ENCODE measurements at regions not wholly inside any gene's neighbourhood (a gene's known extent, or its start where the extent isn't known, plus 50 kb on each side); places are given as distances from the start of the nearest gene placed in this dataset.

DNA sequence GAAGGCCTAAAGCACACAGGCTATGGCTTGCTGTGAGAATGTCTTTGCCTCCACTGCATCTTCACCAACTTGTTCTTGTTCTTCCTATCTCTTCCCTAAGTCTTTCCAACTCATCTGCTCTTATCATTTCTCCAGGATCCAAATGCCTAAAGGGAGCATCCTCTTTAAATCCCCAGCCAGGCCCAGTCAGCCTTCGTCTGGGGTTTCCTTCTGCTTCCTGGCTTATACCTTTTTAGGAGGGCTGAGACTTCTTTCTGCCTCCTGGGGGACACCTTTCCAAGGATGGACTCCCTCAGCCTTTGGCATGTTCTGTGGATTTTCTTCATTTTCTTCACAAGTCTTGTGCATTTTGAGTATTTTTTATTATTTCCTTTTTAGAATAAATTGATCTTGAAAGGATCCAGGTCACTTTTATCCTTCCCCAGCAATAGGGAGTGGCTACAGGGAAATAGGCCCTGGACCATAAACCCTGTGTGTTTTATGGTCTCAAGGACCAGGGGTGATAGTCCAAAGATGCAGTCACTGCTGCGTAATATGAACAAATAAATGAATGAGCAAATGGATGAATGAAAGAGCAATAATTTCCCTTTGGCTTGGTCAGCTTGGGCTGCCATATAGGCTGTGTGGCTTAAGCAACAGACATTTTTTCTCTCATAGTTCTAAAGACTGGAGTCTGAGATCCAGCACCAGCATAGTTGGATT is 122.1 kb upstream of the LRIG1 start:
- Histone ChIP-seq H3K27ac (replicated peaks) (no peak overlapping the region), H3K4me1 (no peaks in the 10 kb centered on the region), H3K4me3 (no peak overlapping the region), H3K9me3 (replicated peaks) (no peaks in the 10 kb centered on the region), H3K27me3 (ENCODE audit: low read depth) (no peaks in the 10 kb centered on the region), H3K36me3 (no peaks in the 10 kb centered on the region)
- intact Hi-C loops (cut with micrococcal nuclease) = no loop called here
- DNase-seq = no peak
- no peak for TF ChIP-seq CTCF (IDR thresholded peaks at IDR 0.05; ENCODE audit: borderline replicate concordance)

DNA sequence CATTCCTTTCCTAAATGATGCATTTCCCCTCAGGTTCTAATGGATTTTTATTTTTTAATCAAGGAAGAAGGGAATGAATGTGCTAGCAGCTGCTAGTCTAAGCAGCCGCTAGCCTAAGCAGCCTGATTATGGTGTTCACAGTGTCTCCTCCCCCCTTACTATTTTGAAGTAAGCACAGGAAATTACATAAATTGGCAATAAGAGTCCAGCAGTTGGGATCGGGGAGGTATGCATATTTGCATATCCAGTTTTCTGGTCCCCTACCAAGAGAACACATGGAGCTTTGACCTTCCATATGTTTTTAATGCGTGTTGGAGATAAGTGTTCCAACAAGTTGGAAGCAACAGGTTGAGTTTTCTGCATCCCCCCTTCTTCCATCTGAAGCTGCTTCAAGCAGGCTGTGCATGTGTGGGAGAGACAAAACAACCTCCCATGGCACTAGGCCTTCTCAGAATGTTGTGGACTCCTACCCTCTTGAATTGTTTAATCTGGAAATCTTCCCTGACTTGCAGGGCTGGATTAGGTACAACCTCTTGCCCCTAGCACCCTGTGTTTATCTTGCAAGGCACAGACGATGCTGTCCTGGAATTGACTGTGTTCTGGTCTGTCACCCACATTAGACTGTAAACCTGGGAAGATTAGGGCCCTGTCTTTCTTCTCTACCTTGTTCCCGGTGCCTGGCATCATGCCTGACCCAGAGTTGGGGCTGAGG is 124.8 kb upstream of the LRIG1 start:
- DNase-seq = no peak
- intact Hi-C loops (cut with micrococcal nuclease) = no loop called here
- TF ChIP-seq CTCF (IDR thresholded peaks at IDR 0.05; ENCODE audit: borderline replicate concordance) = no peak

DNA sequence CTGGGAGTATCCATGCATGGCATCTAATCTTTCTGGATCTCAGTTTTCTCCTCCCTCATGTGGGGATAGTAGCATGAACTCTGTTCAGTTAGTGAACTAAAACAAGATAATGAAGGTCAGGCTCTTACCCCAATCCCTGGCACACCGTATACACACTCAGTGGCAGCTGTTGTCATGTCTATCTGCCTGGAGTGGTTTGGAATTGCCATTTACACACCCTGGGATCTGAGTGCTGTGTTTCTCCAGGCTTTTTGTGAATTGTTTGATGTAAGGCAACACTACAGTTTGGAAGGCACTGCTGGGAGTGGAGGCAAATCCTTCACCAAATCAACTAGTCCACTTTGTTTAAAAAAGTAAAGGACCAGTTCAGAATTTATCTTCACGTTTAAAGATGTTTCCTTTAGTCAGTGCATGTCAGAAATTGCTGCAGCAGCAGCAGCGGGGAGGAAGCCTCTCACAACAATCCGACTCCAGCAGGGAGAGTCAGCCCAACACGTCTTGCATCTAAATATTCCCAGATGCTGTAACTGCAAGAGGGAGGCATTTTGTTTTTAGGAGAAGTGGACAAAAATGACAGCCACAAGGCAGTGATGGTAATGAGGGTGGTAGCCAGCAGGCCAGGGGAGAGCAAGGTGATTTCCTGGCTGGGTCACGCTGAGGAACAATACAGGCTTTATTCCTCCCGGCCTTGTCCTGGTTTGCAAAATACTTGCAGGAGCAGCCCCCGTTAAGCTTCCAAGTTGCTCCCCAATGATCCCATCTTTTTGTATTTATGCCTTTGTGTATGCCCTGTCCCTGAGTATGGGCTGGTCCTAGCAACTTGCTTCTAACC is 128.5 kb upstream of the LRIG1 start:
- DNase-seq = no peak

More for the DNA sequence above, 124.8 kb upstream of the LRIG1 start:
- no peaks in the 10 kb centered on the region for H3K27me3 ChIP-seq (ENCODE audit: low read depth)
- H3K4me1 ChIP-seq = no peaks in the 10 kb centered on the region
- no peaks in the 10 kb centered on the region for H3K9me3 ChIP-seq (replicated peaks)
- no peaks in the 10 kb centered on the region for H3K36me3 ChIP-seq
- no peak overlapping the region for H3K4me3 ChIP-seq
- H3K27ac ChIP-seq (replicated peaks) = no peak overlapping the region

GRCh38 chr3:66629982-66630368 is 129.2 kb upstream of the LRIG1 start:
- no peaks in the 10 kb centered on the region for H3K9me3 ChIP-seq (replicated peaks)
- no peak overlapping the region for H3K4me3 ChIP-seq
- no peak overlapping the region for H3K27ac ChIP-seq (replicated peaks)
- no peak for TF ChIP-seq CTCF (IDR thresholded peaks at IDR 0.05; ENCODE audit: borderline replicate concordance)
- no peak for DNase-seq
- peaks cover 13% of the 10 kb centered on the region for H3K4me1 ChIP-seq
- no peaks in the 10 kb centered on the region for H3K36me3 ChIP-seq
- no peaks in the 10 kb centered on the region for H3K27me3 ChIP-seq (ENCODE audit: low read depth)
- intact Hi-C loops (cut with micrococcal nuclease) = no loop called here

More for the DNA sequence above, 128.5 kb upstream of the LRIG1 start:
- no peak for TF ChIP-seq CTCF (IDR thresholded peaks at IDR 0.05; ENCODE audit: borderline replicate concordance)
- H3K36me3 ChIP-seq = no peaks in the 10 kb centered on the region
- H3K27me3 ChIP-seq (ENCODE audit: low read depth) = no peaks in the 10 kb centered on the region
- H3K9me3 ChIP-seq (replicated peaks) = no peaks in the 10 kb centered on the region
- H3K27ac ChIP-seq (replicated peaks) = no peak overlapping the region
- H3K4me1 ChIP-seq = peaks cover 13% of the 10 kb centered on the region
- intact Hi-C loops (cut with micrococcal nuclease) = no loop called here
- no peak overlapping the region for H3K4me3 ChIP-seq

All from left ventricle myocardium inferior (tissue), 1 donor.